Panc1 (cell line): ENCODE measurements at regions not wholly inside any gene's neighbourhood (a gene's known extent, or its start where the extent isn't known, plus 50 kb on each side); places are given as distances from the start of the nearest gene placed in this dataset.

ENCODE experiments used
- ATAC-seq: fragments of 200-7000 bp; cut with Tn5 transposase; 2 replicates; pipeline ENCODE4 v1.9.1; 2020; ENCODE audit warnings: mild to moderate bottlenecking, moderate library complexity
- BruUV-seq: library from RNA; stranded (reverse); fragments of 400-500 nt; replicated peaks from 2 replicates; lab custom pipeline; 2021; lab: Mats Ljungman, UMichigan
- CTCF ChIA-PET: fragments of 300-600 bp; sonication (Branson Sonifier 250); formaldehyde crosslinking; loops from one replicate; lab custom pipeline; 2022; ENCODE audit warnings: antibody characterized with exemption; lab: Charles Lee
- POLR2A ChIA-PET: fragments of 300-600 bp; sonication (Branson Sonifier 250); formaldehyde crosslinking; loops from one replicate; lab custom pipeline; 2022; ENCODE audit warnings: antibody characterized with exemption; lab: Charles Lee
- DNase-seq: peaks from one replicate; pipeline ENCODE4 v3.0.0-alpha.2; 2010; ENCODE audit warnings: low read depth, low spot score
- H3K27ac ChIP-seq: 2 replicates; pipeline ENCODE4 v1.5.1; 2011; ENCODE audit warnings: mild to moderate bottlenecking, low read length, inconsistent platforms
- H3K27me3 ChIP-seq: fragments of 200-500 bp; sonication (Bioruptor generic); 2 replicates; pipeline ENCODE4 v1.6.0; 2014; ENCODE audit warnings: low read length, inconsistent platforms; ENCODE audit not compliant: control insufficient read depth, insufficient read depth
- H3K36me3 ChIP-seq: fragments of 200-500 bp; sonication (Bioruptor generic); 2 replicates; pipeline ENCODE4 v1.5.1; 2014; ENCODE audit warnings: inconsistent platforms, mild to moderate bottlenecking, low read length, moderate library complexity; ENCODE audit not compliant: control insufficient read depth, insufficient read depth
- H3K4me1 ChIP-seq: 2 replicates; pipeline ENCODE4 v1.5.1; 2011; ENCODE audit warnings: inconsistent platforms, mild to moderate bottlenecking, low read length, moderate library complexity; ENCODE audit not compliant: control insufficient read depth, insufficient read depth
- H3K4me3 ChIP-seq, 2 experiments: 2 replicates each; pipeline ENCODE4 v1.5.1; 2011 to 2012; ENCODE audit warnings: low read depth in 2 of 2, low read length in 2 of 2, mild to moderate bottlenecking in 2 of 2, inconsistent platforms in 1 of 2, moderate library complexity in 1 of 2
- H3K9me3 ChIP-seq: fragments of 200-500 bp; sonication (Bioruptor generic); 2 replicates; pipeline ENCODE4 v1.5.1; 2014; ENCODE audit warnings: low read depth, mild to moderate bottlenecking, inconsistent platforms, low read length, moderate library complexity; ENCODE audit not compliant: control insufficient read depth, insufficient read depth
- POLR2AphosphoS5 ChIP-seq: IDR thresholded peaks from 2 replicates; pipeline ENCODE4 v1.6.1; 2012; ENCODE audit warnings: mild to moderate bottlenecking, low read depth, low read length, moderate library complexity
- SIN3A ChIP-seq: IDR thresholded peaks from 2 replicates; pipeline ENCODE4 v1.6.1; 2012; ENCODE audit warnings: low read depth, mild to moderate bottlenecking, low read length, moderate library complexity, borderline replicate concordance; ENCODE audit not compliant: insufficient read depth
- TCF7L2 ChIP-seq: IDR thresholded peaks from 2 replicates; pipeline ENCODE4 v1.6.1; 2011; ENCODE audit warnings: mild to moderate bottlenecking, low read depth, low read length, inconsistent platforms
- in situ Hi-C: cut with HindIII; loops from 2 replicates; pipeline ENCODE4 v1.10.0; 2016; ENCODE audit warnings: low sequenced_read_pairs, low pct_unique_long_range_greater_than_20kb
- intact Hi-C: fragments of 100-400 bp; cut with micrococcal nuclease; formaldehyde crosslinking; loops from one replicate; pipeline ENCODE4 v1.10.0; 2022; ENCODE audit not compliant: unreplicated experiment
- TF ChIP-seq, protein P1 (sequence below): fragments of 450-650 bp; IDR thresholded peaks from 2 replicates; pipeline ENCODE4 v1.5.1; 2017; ENCODE audit warnings: mild to moderate bottlenecking
- TF ChIP-seq, protein P2 (sequence below), 2 experiments: IDR thresholded peaks; 2 replicates each; pipeline ENCODE4 v1.6.1; 2011 to 2012; ENCODE audit warnings: low read depth in 2 of 2, control low read depth in 1 of 2, low read length in 1 of 2, mild to moderate bottlenecking in 1 of 2, moderate library complexity in 1 of 2; ENCODE audit not compliant: insufficient read depth in 1 of 2

DNA sequence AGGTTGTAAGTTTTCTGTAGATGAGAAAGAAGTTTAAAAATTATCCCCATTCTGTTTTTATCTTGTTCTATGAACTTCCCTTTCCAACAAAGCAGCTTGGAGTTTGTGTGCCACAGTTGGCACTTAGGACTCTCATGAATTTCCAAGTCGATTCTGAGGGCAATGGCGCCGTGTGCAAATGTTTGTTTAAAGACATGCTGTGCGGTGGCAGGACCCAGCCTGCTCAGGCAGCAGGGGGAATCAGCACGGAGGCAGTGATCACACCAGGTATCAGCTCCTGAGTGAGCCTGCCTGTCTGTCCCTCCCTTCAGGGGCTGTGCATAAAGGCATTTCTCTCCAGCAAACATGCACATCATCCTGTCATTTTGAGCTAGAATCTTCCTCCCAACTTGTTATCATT, 109.8 kb upstream of the WDR11 start:
- peaks cover 16% of the 10 kb centered on the region for H3K27me3 ChIP-seq
- no peak for TF ChIP-seq SIN3A
- TF ChIP-seq, protein P1, sequence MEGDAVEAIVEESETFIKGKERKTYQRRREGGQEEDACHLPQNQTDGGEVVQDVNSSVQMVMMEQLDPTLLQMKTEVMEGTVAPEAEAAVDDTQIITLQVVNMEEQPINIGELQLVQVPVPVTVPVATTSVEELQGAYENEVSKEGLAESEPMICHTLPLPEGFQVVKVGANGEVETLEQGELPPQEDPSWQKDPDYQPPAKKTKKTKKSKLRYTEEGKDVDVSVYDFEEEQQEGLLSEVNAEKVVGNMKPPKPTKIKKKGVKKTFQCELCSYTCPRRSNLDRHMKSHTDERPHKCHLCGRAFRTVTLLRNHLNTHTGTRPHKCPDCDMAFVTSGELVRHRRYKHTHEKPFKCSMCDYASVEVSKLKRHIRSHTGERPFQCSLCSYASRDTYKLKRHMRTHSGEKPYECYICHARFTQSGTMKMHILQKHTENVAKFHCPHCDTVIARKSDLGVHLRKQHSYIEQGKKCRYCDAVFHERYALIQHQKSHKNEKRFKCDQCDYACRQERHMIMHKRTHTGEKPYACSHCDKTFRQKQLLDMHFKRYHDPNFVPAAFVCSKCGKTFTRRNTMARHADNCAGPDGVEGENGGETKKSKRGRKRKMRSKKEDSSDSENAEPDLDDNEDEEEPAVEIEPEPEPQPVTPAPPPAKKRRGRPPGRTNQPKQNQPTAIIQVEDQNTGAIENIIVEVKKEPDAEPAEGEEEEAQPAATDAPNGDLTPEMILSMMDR, result no peak
- no peak overlapping the region for H3K4me3 ChIP-seq
- CTCF ChIA-PET, result no interaction called here
- no peaks in the 10 kb centered on the region for H3K4me1 ChIP-seq
- in situ Hi-C loops, result no loop called here
- no TSS peak for BruUV-seq
- no peaks in the 10 kb centered on the region for H3K9me3 ChIP-seq
- no peak for DNase-seq
- POLR2A ChIA-PET, result interaction anchor here (0.7 kb wide), 1 partner anchor 1728 kb away, joined by 3 read pairs; no protein-coding TSS in a partner anchor
- no peak overlapping the region for H3K27ac ChIP-seq
- H3K36me3 ChIP-seq, result no peaks in the 10 kb centered on the region
- ATAC-seq, result no peak
- intact Hi-C loops, result no loop called here

DNA sequence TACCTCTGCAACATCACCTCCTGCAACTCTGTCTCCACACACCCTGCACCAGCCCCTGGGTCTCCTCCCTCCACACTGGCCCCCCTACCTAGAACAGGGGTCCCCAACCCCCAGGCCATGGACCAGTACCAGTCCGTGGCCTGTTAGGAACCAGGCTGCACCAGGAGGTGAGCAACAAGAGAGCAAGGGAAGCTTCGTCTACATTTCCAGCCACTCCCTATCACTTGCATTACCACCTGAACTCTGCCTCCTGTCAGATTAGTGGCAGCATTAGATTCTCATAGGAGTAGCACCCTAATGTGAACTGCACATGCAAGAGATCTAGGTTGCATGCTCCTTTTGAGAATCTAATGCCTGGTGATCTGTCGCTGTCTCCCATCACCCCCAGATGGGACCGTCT, 108.8 kb upstream of the WDR11 start:
- CTCF ChIA-PET, result no interaction called here
- H3K27me3 ChIP-seq, result peaks cover 25% of the 10 kb centered on the region
- POLR2A ChIA-PET, result no interaction called here
- DNase-seq, result no peak
- H3K36me3 ChIP-seq, result no peaks in the 10 kb centered on the region
- no peaks in the 10 kb centered on the region for H3K9me3 ChIP-seq
- H3K4me3 ChIP-seq, result no peak overlapping the region
- in situ Hi-C loops (no loop called here), intact Hi-C loops (no loop called here)
- no peaks in the 10 kb centered on the region for H3K4me1 ChIP-seq
- no peak for ATAC-seq
- TF ChIP-seq SIN3A, result no peak
- TF ChIP-seq, protein P1, result no peak
- TF ChIP-seq, protein P2, sequence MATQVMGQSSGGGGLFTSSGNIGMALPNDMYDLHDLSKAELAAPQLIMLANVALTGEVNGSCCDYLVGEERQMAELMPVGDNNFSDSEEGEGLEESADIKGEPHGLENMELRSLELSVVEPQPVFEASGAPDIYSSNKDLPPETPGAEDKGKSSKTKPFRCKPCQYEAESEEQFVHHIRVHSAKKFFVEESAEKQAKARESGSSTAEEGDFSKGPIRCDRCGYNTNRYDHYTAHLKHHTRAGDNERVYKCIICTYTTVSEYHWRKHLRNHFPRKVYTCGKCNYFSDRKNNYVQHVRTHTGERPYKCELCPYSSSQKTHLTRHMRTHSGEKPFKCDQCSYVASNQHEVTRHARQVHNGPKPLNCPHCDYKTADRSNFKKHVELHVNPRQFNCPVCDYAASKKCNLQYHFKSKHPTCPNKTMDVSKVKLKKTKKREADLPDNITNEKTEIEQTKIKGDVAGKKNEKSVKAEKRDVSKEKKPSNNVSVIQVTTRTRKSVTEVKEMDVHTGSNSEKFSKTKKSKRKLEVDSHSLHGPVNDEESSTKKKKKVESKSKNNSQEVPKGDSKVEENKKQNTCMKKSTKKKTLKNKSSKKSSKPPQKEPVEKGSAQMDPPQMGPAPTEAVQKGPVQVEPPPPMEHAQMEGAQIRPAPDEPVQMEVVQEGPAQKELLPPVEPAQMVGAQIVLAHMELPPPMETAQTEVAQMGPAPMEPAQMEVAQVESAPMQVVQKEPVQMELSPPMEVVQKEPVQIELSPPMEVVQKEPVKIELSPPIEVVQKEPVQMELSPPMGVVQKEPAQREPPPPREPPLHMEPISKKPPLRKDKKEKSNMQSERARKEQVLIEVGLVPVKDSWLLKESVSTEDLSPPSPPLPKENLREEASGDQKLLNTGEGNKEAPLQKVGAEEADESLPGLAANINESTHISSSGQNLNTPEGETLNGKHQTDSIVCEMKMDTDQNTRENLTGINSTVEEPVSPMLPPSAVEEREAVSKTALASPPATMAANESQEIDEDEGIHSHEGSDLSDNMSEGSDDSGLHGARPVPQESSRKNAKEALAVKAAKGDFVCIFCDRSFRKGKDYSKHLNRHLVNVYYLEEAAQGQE (IDR thresholded peaks at IDR 0.05; ENCODE audit: insufficient read depth in 1 of 2, low read depth in 2 of 2, low read length in 1 of 2), result no peak
- no peak for TF ChIP-seq POLR2AphosphoS5
- TF ChIP-seq TCF7L2, result no peak
- BruUV-seq, result no TSS peak
- no peak overlapping the region for H3K27ac ChIP-seq

DNA sequence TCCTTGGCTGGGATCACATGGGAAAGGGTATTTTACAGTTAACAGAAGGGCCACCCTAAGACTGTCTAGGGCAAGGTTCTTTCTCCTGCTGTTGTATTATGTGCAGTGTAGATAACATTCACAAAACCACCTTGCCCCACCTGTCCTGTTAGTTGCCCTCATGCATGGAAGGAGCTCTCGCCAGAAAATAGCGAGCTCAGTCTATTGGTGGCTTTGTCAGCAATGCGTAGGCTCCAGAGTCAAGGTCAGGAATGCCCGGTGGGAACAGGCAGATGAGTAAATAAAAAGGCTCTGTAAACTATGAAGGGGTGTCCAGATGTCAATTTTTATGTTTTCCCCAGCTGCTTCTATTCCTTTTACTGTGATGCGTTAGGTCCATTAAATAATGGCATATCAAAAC, 107.1 kb upstream of the WDR11 start:
- peaks cover 34% of the 10 kb centered on the region for H3K27me3 ChIP-seq
- H3K36me3 ChIP-seq, result no peaks in the 10 kb centered on the region
- intact Hi-C loops, result no loop called here
- ATAC-seq (no peak), DNase-seq (no peak)
- no peaks in the 10 kb centered on the region for H3K9me3 ChIP-seq
- CTCF ChIA-PET, result no interaction called here
- in situ Hi-C loops, result no loop called here
- H3K4me1 ChIP-seq, result no peaks in the 10 kb centered on the region
- no TSS peak for BruUV-seq
- POLR2A ChIA-PET, result no interaction called here
- TF ChIP-seq POLR2AphosphoS5 (no peak), TCF7L2 (no peak), SIN3A (no peak)
- TF ChIP-seq, protein P2 (IDR thresholded peaks at IDR 0.05; ENCODE audit: insufficient read depth in 1 of 2, low read depth in 2 of 2, low read length in 1 of 2), result no peak
- TF ChIP-seq, protein P1, result no peak
- no peak overlapping the region for H3K27ac ChIP-seq
- no peak overlapping the region for H3K4me3 ChIP-seq
